ENCODE measurements at regions not wholly inside any gene's neighbourhood (a gene's known extent, or its start where the extent isn't known, plus 50 kb on each side); places are given as distances from the start of the nearest gene placed in this dataset.
A peak's percentile ranks its signal among the peaks of the same experiment; 100 is the strongest.

GRCh38 chrX:22648281-22648680 lies 351.5 kb upstream of the DDX53 start:
- H3K9ac ChIP-seq (ENCODE audit: low read depth, low read length, poor library complexity), result no peak overlapping the region
- H4K91ac ChIP-seq (ENCODE audit: low read depth, low read length, poor library complexity), result no peak overlapping the region
- no peak for DNase-seq (ENCODE audit: low spot score)
- no peak overlapping the region for H2AK5ac ChIP-seq (ENCODE audit: low read depth, low read length)
- H2BK15ac ChIP-seq (ENCODE audit: low read length), result no peak overlapping the region
- WGBS, 2 donors (ENCODE audit: extremely low coverage in 2 of 2, insufficient read length in 2 of 2, insufficient replicate concordance in 1 of 2), result no CpG with 5 or more reads among the region's 6 CpGs
- H2BK12ac ChIP-seq (ENCODE audit: low read length), result no peak overlapping the region
- H3K27me3 ChIP-seq (ENCODE audit: control insufficient read depth in 3 of 3, insufficient read depth in 3 of 3, low read depth in 1 of 3, low read length in 3 of 3), result no peaks in the 10 kb centered on the region
- no peak overlapping the region for H2BK5ac ChIP-seq (ENCODE audit: low read length)
- H3K36me3 ChIP-seq (replicated peaks in 1 of 2; ENCODE audit: control insufficient read depth in 2 of 2, insufficient read depth in 2 of 2, low read length in 2 of 2), result no peaks in the 10 kb centered on the region
- H3K4me3 ChIP-seq (ENCODE audit: low read length in 2 of 2), result no peak overlapping the region
- H3K14ac ChIP-seq (ENCODE audit: low read length), result no peak overlapping the region
- H3K9me3 ChIP-seq (replicated peaks in 1 of 2; ENCODE audit: control insufficient read depth in 2 of 2, insufficient read depth in 1 of 2, low read depth in 1 of 2, low read length in 2 of 2), result no peaks in the 10 kb centered on the region
- H3K27ac ChIP-seq (replicated peaks; ENCODE audit: low read length), result no peak overlapping the region
- no peak overlapping the region for H3K18ac ChIP-seq (ENCODE audit: low read length)
- H3K4me2 ChIP-seq (ENCODE audit: insufficient read depth, low read length, poor library complexity, severe bottlenecking), result no peak overlapping the region
- no peak overlapping the region for H2BK120ac ChIP-seq (ENCODE audit: low read depth, low read length)
- no peak overlapping the region for H3K23ac ChIP-seq (ENCODE audit: low read depth, low read length, poor library complexity)
- H3K4ac ChIP-seq (ENCODE audit: low read length), result no peak overlapping the region
- H3K79me1 ChIP-seq (ENCODE audit: low read depth, low read length), result no peaks in the 10 kb centered on the region
- no peaks in the 10 kb centered on the region for H3K4me1 ChIP-seq (ENCODE audit: control insufficient read depth in 2 of 2, insufficient read depth in 1 of 2, low read depth in 1 of 2, low read length in 2 of 2)
- H2AFZ ChIP-seq (ENCODE audit: low read length), result peak overlapping the region; percentile 27
- no peak overlapping the region for H4K8ac ChIP-seq (ENCODE audit: low read depth, low read length)

GRCh38 chrX:22650691-22651090 lies 349.1 kb upstream of the DDX53 start:
- Histone ChIP-seq H2BK5ac (ENCODE audit: low read length) (no peak overlapping the region), H3K4me3 (ENCODE audit: low read length in 2 of 2) (no peak overlapping the region), H3K9me3 (replicated peaks in 1 of 2; ENCODE audit: control insufficient read depth in 2 of 2, insufficient read depth in 1 of 2, low read depth in 1 of 2, low read length in 2 of 2) (no peaks in the 10 kb centered on the region), H4K91ac (ENCODE audit: low read depth, low read length, poor library complexity) (no peak overlapping the region), H3K4me2 (ENCODE audit: insufficient read depth, low read length, poor library complexity, severe bottlenecking) (no peak overlapping the region), H3K27me3 (ENCODE audit: control insufficient read depth in 3 of 3, insufficient read depth in 3 of 3, low read depth in 1 of 3, low read length in 3 of 3) (no peaks in the 10 kb centered on the region), H4K8ac (ENCODE audit: low read depth, low read length) (no peak overlapping the region), H3K27ac (replicated peaks; ENCODE audit: low read length) (no peak overlapping the region), H3K4me1 (ENCODE audit: control insufficient read depth in 2 of 2, insufficient read depth in 1 of 2, low read depth in 1 of 2, low read length in 2 of 2) (no peaks in the 10 kb centered on the region), H2AK5ac (ENCODE audit: low read depth, low read length) (no peak overlapping the region), H2BK15ac (ENCODE audit: low read length) (no peak overlapping the region), H2AFZ (ENCODE audit: low read length) (no peak overlapping the region), H3K18ac (ENCODE audit: low read length) (no peak overlapping the region), H3K4ac (ENCODE audit: low read length) (no peak overlapping the region), H3K23ac (ENCODE audit: low read depth, low read length, poor library complexity) (no peak overlapping the region), H2BK120ac (ENCODE audit: low read depth, low read length) (no peak overlapping the region), H3K79me1 (ENCODE audit: low read depth, low read length) (no peaks in the 10 kb centered on the region), H3K9ac (ENCODE audit: low read depth, low read length, poor library complexity) (no peak overlapping the region), H2BK12ac (ENCODE audit: low read length) (no peak overlapping the region), H3K36me3 (replicated peaks in 1 of 2; ENCODE audit: control insufficient read depth in 2 of 2, insufficient read depth in 2 of 2, low read length in 2 of 2) (no peaks in the 10 kb centered on the region), H3K14ac (ENCODE audit: low read length) (no peak overlapping the region)
- WGBS, 2 donors (ENCODE audit: extremely low coverage in 2 of 2, insufficient read length in 2 of 2, insufficient replicate concordance in 1 of 2), result no CpG with 5 or more reads among the region's 5 CpGs
- no peak for DNase-seq (ENCODE audit: low spot score)

GRCh38 chrX:22652596-22652995 lies 347.2 kb upstream of the DDX53 start:
- H3K36me3 ChIP-seq (replicated peaks in 1 of 2; ENCODE audit: control insufficient read depth in 2 of 2, insufficient read depth in 2 of 2, low read length in 2 of 2), result no peaks in the 10 kb centered on the region
- H3K4me2 ChIP-seq (ENCODE audit: insufficient read depth, low read length, poor library complexity, severe bottlenecking), result no peak overlapping the region
- no peak overlapping the region for H2BK120ac ChIP-seq (ENCODE audit: low read depth, low read length)
- no peak overlapping the region for H2BK15ac ChIP-seq (ENCODE audit: low read length)
- WGBS, 2 donors (ENCODE audit: extremely low coverage in 2 of 2, insufficient read length in 2 of 2, insufficient replicate concordance in 1 of 2), result no CpG with 5 or more reads among the region's 6 CpGs
- H3K4ac ChIP-seq (ENCODE audit: low read length), result no peak overlapping the region
- no peak overlapping the region for H3K9ac ChIP-seq (ENCODE audit: low read depth, low read length, poor library complexity)
- no peak overlapping the region for H2AK5ac ChIP-seq (ENCODE audit: low read depth, low read length)
- H3K79me1 ChIP-seq (ENCODE audit: low read depth, low read length), result no peaks in the 10 kb centered on the region
- no peak overlapping the region for H2BK5ac ChIP-seq (ENCODE audit: low read length)
- no peaks in the 10 kb centered on the region for H3K4me1 ChIP-seq (ENCODE audit: control insufficient read depth in 2 of 2, insufficient read depth in 1 of 2, low read depth in 1 of 2, low read length in 2 of 2)
- no peak overlapping the region for H3K27ac ChIP-seq (replicated peaks; ENCODE audit: low read length)
- no peak overlapping the region for H3K18ac ChIP-seq (ENCODE audit: low read length)
- H4K91ac ChIP-seq (ENCODE audit: low read depth, low read length, poor library complexity), result no peak overlapping the region
- no peak overlapping the region for H3K14ac ChIP-seq (ENCODE audit: low read length)
- H2BK12ac ChIP-seq (ENCODE audit: low read length), result no peak overlapping the region
- no peak overlapping the region for H3K4me3 ChIP-seq (ENCODE audit: low read length in 2 of 2)
- no peaks in the 10 kb centered on the region for H3K9me3 ChIP-seq (replicated peaks in 1 of 2; ENCODE audit: control insufficient read depth in 2 of 2, insufficient read depth in 1 of 2, low read depth in 1 of 2, low read length in 2 of 2)
- no peak overlapping the region for H4K8ac ChIP-seq (ENCODE audit: low read depth, low read length)
- H3K23ac ChIP-seq (ENCODE audit: low read depth, low read length, poor library complexity), result no peak overlapping the region
- H2AFZ ChIP-seq (ENCODE audit: low read length), result peak overlapping the region; percentile 55
- peak; percentile 6 for DNase-seq (ENCODE audit: low spot score)
- no peaks in the 10 kb centered on the region for H3K27me3 ChIP-seq (ENCODE audit: control insufficient read depth in 3 of 3, insufficient read depth in 3 of 3, low read depth in 1 of 3, low read length in 3 of 3)

GRCh38 chrX:22660756-22661155 lies 339.0 kb upstream of the DDX53 start:
- Histone ChIP-seq H2BK15ac (ENCODE audit: low read length) (no peak overlapping the region), H3K9me3 (replicated peaks in 1 of 2; ENCODE audit: control insufficient read depth in 2 of 2, insufficient read depth in 1 of 2, low read depth in 1 of 2, low read length in 2 of 2) (no peaks in the 10 kb centered on the region), H3K18ac (ENCODE audit: low read length) (no peak overlapping the region), H3K14ac (ENCODE audit: low read length) (no peak overlapping the region), H3K4ac (ENCODE audit: low read length) (no peak overlapping the region), H3K27me3 (ENCODE audit: control insufficient read depth in 3 of 3, insufficient read depth in 3 of 3, low read depth in 1 of 3, low read length in 3 of 3) (no peaks in the 10 kb centered on the region), H2BK120ac (ENCODE audit: low read depth, low read length) (no peak overlapping the region), H3K36me3 (replicated peaks in 1 of 2; ENCODE audit: control insufficient read depth in 2 of 2, insufficient read depth in 2 of 2, low read length in 2 of 2) (no peaks in the 10 kb centered on the region), H4K8ac (ENCODE audit: low read depth, low read length) (no peak overlapping the region), H3K4me3 (ENCODE audit: low read length in 2 of 2) (no peak overlapping the region), H3K23ac (ENCODE audit: low read depth, low read length, poor library complexity) (no peak overlapping the region), H4K91ac (ENCODE audit: low read depth, low read length, poor library complexity) (no peak overlapping the region), H2AK5ac (ENCODE audit: low read depth, low read length) (no peak overlapping the region), H3K79me1 (ENCODE audit: low read depth, low read length) (no peaks in the 10 kb centered on the region), H2BK12ac (ENCODE audit: low read length) (no peak overlapping the region), H3K9ac (ENCODE audit: low read depth, low read length, poor library complexity) (no peak overlapping the region), H3K4me2 (ENCODE audit: insufficient read depth, low read length, poor library complexity, severe bottlenecking) (no peak overlapping the region), H3K4me1 (ENCODE audit: control insufficient read depth in 2 of 2, insufficient read depth in 1 of 2, low read depth in 1 of 2, low read length in 2 of 2) (no peaks in the 10 kb centered on the region), H3K27ac (replicated peaks; ENCODE audit: low read length) (no peak overlapping the region), H2BK5ac (ENCODE audit: low read length) (no peak overlapping the region), H2AFZ (ENCODE audit: low read length) (no peak overlapping the region)
- no CpG with 5 or more reads among the region's 2 CpGs for WGBS, 2 donors (ENCODE audit: extremely low coverage in 2 of 2, insufficient read length in 2 of 2, insufficient replicate concordance in 1 of 2)
- DNase-seq (ENCODE audit: low spot score), result no peak

All from neuronal stem cell (in vitro differentiated cells).